ENCODE measurements at regions not wholly inside any gene's neighbourhood (a gene's known extent, or its start where the extent isn't known, plus 50 kb on each side); places are given as distances from the start of the nearest gene placed in this dataset.

GRCh38 chr20:60952861-60953260 is 299.2 kb upstream of the CDH4 start:
- no peak overlapping the region for H3K4me3 ChIP-seq (ENCODE audit: low read depth, low read length)
- DNase-seq (ENCODE audit: low read depth, low spot score): no peak
- no peak for TF ChIP-seq CTCF (IDR thresholded peaks at IDR 0.05; ENCODE audit: low read depth, low read length)
- in situ Hi-C loops (cut with HindIII; ENCODE audit: low sequenced_read_pairs): no loop called here

- in situ Hi-C loops (cut with HindIII; ENCODE audit: low sequenced_read_pairs): no loop called here
- no peak overlapping the region for H3K4me3 ChIP-seq (ENCODE audit: low read depth, low read length)
- no peak for DNase-seq (ENCODE audit: low read depth, low spot score)
- TF ChIP-seq CTCF (IDR thresholded peaks at IDR 0.05; ENCODE audit: low read depth, low read length): no peak
Measured at GRCh38 chr20:60953321-60953720, 298.7 kb upstream of the CDH4 start.

DNA sequence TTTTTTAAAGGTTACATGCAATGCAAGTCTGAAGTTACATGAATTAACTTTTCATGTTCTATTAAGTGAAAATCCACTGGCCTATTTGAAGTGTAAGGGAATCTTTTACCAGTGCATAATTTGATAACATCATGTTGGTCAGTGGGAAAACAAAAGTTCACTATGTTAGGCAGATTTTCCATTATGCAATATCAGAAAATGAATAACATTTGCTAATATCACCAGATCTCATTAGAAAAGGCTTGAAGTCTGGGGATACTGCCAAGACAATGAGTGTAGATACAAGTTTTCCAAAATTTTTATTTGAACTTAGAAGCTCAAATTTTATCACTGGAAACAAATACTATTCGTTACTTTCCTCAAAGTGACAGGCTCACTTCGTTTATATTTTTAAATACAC is 296.4 kb upstream of the CDH4 start:
- in situ Hi-C loops (cut with HindIII; ENCODE audit: low sequenced_read_pairs): no loop called here
- TF ChIP-seq CTCF (IDR thresholded peaks at IDR 0.05; ENCODE audit: low read depth, low read length): no peak
- no peak for DNase-seq (ENCODE audit: low read depth, low spot score)
- H3K4me3 ChIP-seq (ENCODE audit: low read depth, low read length): no peak overlapping the region

- in situ Hi-C loops (cut with HindIII; ENCODE audit: low sequenced_read_pairs): no loop called here
Measured at GRCh38 chr20:60956194-60956593, 295.9 kb upstream of the CDH4 start.

DNA sequence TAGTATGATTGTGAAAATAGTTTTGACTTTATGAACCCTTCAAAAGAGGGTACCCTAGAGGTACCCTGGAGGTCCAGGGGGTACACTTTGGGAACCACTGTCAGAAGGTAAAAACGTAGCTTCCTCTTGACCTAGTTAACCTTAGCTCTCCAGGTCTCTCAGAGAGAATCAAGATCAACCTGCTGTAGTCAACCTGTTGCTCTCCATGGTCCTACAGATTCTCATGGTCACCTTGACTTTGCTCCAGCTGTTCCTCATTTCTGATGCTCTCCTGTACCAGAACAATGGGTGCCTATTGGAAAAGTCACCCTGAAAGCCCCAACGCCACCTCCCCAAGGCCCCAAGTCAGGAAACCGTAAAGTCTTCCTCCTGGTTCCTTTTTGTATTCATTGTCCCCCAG is 294.4 kb upstream of the CDH4 start:
- DNase-seq (ENCODE audit: low read depth, low spot score): no peak
- TF ChIP-seq CTCF (IDR thresholded peaks at IDR 0.05; ENCODE audit: low read depth, low read length): no peak
- in situ Hi-C loops (cut with HindIII; ENCODE audit: low sequenced_read_pairs): no loop called here

More at GRCh38 chr20:60956194-60956593, 295.9 kb upstream of the CDH4 start:
- DNase-seq (ENCODE audit: low read depth, low spot score): no peak
- TF ChIP-seq CTCF (IDR thresholded peaks at IDR 0.05; ENCODE audit: low read depth, low read length): no peak
- H3K4me3 ChIP-seq (ENCODE audit: low read depth, low read length): no peak overlapping the region

GRCh38 chr20:60959971-60960370 is 292.1 kb upstream of the CDH4 start:
- in situ Hi-C loops (cut with HindIII; ENCODE audit: low sequenced_read_pairs): no loop called here
- no peak for TF ChIP-seq CTCF (IDR thresholded peaks at IDR 0.05; ENCODE audit: low read depth, low read length)
- H3K4me3 ChIP-seq (ENCODE audit: low read depth, low read length): no peak overlapping the region
- DNase-seq (ENCODE audit: low read depth, low spot score): no peak

More for the DNA sequence above, 294.4 kb upstream of the CDH4 start:
- H3K4me3 ChIP-seq (ENCODE audit: low read depth, low read length): no peak overlapping the region

DNA sequence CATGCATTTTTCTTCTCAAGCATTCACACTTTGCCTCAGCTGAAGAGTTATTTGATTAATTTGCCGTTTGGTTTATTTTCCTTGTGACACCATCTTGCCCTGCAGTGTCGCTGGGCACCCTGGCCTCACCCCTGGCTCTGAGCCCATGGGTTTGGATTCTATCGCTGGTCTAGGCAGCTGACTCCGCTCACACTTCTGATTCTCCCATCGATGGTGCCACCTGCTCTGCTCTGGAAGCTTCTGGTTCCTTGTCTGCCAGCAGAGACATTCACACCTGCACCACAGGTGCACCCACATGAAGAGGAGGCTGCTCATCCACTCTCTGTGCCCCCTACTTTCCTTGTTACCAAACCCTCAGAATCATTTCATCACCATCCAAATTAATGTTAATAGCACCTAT is 291.6 kb upstream of the CDH4 start:
- no peak overlapping the region for H3K4me3 ChIP-seq (ENCODE audit: low read depth, low read length)
- DNase-seq (ENCODE audit: low read depth, low spot score): no peak
- in situ Hi-C loops (cut with HindIII; ENCODE audit: low sequenced_read_pairs): no loop called here
- TF ChIP-seq CTCF (IDR thresholded peaks at IDR 0.05; ENCODE audit: low read depth, low read length): no peak
